ENCODE measurements at regions not wholly inside any gene's neighbourhood (a gene's known extent, or its start where the extent isn't known, plus 50 kb on each side); places are given as distances from the start of the nearest gene placed in this dataset.

- DNase-seq, result no peak
These were observed 480.0 kb downstream of the KCTD12 start for GRCh38 chr13:76406243-76406642.

DNA sequence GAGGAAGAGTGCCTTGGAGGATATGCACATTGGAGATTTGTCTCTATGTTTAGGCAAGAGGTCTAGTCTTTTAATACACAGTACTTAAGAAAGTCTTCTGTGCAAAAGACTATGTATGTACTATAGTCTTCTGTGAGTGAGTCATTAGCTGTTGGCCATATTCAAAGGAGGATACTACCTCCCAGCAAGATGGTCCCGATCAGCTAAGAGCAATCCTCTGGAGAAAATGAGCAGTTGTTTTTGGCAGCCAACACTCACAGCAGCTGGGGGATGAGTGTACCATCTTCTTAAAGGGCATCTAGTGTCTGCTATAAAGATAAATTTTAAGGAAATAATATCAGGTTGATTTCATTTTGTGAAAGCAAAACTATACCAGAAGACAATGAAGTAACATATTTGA lies 487.8 kb downstream of the KCTD12 start:
- DNase-seq, result no peak

DNA sequence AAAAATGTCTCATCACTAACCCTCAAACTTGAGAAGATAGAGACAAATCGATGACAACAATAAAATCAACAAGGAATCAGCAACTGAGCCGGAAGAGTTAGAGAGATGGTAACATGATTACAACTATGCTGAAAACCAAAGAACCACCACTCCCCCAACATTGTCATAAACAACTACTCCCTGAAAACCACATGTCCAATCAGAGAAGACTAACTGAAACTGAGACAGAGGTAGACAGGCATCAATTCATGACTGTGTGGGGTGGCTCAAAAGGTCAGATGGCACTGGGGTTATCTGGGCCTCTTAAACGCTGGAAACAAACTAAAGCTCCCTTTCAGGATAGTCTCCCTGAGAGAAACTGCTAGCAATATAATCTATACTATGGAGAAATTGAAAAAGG lies 488.8 kb downstream of the KCTD12 start:
- DNase-seq, result peak; percentile 39

DNA sequence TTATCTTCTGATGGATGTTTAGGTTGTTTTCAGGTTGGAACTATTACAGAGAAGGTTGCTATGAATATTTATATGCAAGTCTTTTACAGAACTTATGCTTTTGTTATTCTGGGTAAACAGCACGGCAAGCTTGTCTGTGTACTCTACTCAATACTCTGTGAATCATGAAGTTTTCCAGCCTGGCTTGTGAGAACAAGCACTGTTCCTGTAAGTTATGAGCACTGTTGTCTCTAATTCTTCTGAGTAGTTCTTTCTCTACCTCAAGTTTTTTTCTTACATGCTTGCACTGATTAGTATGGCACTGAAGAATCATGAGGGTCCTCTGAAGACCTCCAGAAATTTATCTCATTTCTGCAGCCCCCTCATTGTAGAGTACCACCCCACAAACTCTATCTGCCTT lies 496.9 kb downstream of the KCTD12 start:
- DNase-seq, result no peak

- DNase-seq, result no peak
These were observed 498.6 kb downstream of the KCTD12 start for GRCh38 chr13:76387566-76387965.

- no peak for DNase-seq
These were observed 499.9 kb downstream of the KCTD12 start for GRCh38 chr13:76386321-76386720.

DNA sequence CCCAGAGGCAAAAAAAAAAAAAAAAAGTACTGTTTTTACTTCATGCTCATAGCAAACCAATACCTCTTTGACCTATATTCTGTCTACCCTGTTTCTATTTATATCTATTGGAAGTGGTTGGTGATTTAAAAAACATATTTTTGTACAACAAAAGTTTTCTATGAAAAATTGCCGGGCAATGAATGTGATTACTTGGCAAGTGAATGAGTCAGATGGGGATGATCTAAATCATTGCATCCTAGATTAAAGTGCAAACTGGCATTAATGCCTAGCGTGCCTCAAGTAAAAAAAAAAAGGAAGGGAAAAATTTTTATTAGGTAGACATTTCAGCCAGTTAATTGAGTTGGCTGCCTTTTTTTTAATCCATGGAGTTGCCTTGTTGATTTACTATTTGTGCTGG lies 500.6 kb downstream of the KCTD12 start:
- DNase-seq, result no peak

GRCh38 chr13:76383676-76384461 lies 502.3 kb downstream of the KCTD12 start:
- DNase-seq, result no peak

DNA sequence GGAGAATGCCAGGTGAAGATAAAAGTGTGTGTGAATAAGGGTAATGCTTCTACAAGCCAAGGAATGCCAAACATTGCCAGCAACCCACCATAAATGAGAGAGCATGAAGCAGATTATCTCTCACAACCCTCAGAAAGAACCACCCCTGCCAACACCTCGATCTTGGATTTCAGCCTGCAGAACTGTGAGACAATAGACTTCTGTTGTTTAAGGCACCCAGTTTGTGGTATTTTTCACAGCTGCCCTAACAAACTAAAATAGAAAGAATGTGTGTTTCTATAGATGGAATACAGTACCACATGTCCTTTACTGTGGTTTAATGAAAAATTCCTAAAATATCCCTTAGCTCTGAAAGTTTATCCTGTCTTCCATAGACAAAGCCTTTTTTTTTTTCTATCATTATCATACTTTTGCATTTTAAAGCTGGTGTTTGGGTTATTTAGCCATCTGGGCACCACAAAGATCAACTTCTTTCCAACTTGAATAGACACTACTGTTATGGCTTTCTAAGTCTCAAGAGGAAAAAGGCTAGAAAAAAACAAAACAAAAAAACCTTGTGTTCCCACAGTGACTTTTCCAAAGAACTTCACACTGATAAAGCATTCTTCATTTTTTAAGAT lies 505.6 kb downstream of the KCTD12 start:
- no peak for DNase-seq

GRCh38 chr13:76379341-76380105 lies 506.7 kb downstream of the KCTD12 start:
- no peak for DNase-seq

- no peak for DNase-seq
These were observed 507.4 kb downstream of the KCTD12 start for GRCh38 chr13:76378767-76379166.

GRCh38 chr13:76363682-76364289 lies 522.4 kb downstream of the KCTD12 start:
- no peak for DNase-seq

GRCh38 chr13:76361868-76362267 lies 524.3 kb downstream of the KCTD12 start:
- no peak for DNase-seq

DNA sequence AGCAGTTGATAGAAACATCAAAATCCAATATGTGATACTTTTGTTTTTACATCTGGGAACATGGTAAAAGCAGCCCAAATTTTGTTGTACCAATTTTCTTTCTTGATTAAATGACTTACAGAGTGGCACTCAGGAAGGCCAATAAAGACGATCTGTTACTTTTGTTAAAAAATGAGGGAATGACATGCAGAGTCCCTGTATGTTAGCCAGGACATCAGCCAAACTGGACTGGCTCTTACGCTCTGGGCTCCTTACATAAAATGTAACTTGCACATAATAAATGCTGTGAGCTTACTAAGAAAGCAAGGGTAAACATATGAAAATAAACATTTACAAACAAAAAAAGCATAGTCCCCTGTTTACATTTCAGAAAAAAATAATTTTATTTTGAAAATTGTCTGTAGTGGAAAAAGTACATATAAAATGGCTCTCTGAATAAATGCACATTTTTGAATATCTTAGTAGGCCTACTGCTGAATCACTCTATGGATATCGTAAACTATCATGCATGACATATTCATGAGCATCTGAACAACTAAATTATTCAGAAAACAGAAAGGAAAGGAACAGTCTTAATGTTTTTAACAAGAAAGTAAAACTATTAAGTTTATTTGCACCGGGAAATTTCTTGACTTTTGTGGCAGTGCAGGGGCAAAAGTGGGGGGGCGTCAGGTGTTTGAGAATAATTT lies 534.5 kb downstream of the KCTD12 start:
- DNase-seq, result no peak

DNA sequence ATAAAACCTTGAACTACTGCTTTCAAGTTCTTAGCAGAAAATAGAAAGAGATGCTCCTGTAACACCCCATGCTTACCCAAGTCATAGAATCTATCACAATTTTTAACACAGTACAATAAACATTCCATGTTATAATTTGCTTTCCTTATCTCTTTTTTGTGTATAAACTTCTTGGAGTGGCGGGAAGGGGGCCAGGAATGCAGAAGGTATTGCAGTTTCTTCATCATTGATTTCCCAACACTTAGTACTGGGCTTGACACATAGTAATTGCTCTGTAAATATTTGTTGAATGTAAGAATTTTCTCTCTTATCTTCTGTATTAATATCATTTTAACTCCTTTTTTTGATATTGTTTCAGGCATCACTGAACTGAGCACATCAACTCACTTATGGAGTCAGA lies 535.8 kb downstream of the KCTD12 start:
- no peak for DNase-seq

DNA sequence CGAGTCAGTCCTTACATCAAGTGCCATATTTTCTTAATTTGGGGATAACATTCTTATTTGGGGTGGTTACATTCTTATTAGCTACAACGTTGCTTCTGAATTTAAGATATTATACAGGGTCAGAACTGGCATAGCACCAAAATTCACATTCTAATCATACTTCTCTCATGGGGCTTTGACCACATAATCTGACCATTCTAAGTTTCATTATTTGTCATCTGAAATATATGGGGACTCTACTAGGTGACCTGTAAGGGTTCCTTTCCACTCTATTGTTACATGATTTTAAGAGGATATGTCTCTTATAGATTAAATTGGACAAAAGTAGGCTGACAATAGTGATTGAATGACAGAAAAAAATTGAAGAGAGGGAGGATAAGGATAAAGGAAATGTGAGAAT lies 536.5 kb downstream of the KCTD12 start:
- DNase-seq, result no peak

DNA sequence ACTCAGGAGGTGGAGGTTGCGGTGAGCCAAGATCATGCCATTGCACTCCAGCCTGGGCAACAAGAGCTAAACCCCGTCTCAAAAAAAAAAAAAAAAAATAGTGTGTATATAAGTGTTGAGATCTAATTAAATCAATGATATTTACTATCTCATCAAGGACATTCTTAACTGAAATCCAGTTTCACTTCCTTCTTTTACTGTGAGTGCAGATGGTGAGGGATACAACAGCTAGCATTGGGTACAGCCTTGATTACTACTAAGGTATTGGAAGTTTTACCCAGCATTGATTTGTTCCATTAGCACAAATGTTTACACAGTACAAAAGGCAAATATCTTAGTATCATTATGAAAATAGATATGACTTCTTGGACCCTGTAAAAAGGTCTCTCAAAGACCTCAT lies 546.6 kb downstream of the KCTD12 start:
- no peak for DNase-seq

GRCh38 chr13:76338003-76338402 lies 548.2 kb downstream of the KCTD12 start:
- DNase-seq, result no peak

DNA sequence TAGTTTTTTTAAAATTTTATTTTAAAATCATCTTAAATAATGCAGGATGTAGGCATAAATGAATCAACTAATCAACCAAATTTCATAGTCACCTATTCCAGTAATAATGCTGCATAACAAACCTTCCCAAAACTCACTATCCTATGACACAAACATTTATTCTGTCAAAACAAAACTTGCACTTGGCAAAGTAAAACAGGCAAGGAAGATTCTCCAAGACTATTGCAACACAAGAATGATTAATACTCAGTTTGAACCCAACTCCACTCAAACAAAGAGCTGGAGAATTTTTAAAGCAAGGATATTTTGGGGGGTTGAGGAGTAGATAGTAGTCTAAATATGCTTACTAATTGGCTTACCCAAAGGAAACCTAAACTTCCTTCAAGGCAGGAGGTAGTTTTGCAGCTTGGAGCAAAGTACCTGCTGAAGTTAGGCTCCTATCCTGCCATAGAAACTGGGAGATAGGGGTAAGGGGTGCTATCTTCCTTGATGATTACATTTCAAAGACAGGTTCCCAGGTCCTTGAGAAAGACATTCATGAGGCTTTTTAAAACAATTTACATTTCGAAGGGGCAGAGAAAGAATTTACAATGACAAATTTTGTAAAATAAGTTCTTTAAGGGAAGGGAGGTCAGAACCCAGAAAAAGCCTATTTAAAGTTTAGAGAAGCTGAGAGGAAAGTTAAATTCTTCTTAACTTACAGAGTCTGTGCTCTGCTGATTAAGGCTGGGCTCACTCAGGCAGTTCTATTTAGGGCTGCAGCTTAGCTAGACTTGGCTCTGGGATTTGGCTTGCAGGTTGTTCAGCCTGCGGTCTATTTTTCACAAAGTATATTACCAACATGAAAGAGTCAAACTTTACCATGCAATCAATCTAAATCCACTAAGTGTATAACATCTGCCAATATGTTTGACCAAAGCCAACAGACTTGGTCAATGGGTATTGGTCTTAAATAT lies 549.0 kb downstream of the KCTD12 start:
- DNase-seq, result no peak

DNA sequence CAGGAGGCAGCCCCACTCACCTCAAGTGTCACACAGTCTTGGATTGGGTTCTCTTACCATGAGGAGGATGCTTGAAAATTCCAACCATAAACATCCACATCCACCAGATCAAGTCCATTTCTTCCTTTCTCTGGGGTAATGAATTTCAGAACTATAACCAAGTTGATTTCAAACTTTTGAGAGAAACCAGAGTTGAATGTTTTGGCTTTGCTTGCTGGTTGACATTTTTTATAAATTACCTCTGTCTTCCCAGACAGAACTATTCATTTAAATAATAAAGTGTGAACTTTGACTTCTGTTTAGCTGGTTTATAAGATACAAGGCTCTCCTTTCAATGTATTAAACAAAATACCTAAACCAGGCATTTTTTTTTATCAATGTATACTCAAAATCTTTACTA lies 550.7 kb downstream of the KCTD12 start:
- DNase-seq, result no peak

DNA sequence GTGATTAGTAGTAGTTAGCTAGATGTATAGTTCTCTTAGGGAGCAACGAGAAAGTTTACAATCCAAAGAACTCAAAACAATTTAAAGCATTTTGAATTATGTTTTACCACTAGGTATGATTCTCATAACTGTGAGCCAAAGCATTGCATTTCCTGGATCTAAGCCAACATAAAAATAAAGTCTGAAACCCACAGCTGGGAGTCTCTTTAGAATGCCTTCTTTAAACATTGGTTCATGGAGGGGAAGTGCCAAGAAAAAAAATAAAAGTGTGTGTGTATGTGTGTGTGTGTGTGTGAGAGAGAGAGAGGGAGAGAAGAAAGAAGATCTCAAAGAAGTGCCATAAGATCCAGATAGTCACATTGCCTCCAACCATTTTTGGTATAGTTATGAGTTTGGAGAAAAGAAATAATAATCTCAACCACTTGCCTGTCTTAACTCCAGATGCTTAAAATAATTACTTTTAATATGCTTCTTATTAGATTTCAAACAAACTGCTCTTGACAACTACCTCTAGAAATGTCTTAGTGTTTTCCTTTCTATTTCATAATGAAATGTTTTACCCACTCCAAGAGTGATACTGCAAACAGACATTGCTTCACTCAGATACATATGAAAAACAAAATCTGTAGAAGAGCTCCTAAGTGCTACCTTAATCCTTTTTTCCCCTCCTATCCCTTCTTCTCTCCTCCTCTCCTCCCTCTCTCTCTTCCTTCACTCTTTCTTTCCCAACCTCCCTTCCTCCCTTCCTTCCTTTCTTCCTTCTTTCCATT lies 554.1 kb downstream of the KCTD12 start:
- DNase-seq, result no peak
